ENCODE measurements at regions not wholly inside any gene's neighbourhood (a gene's known extent, or its start where the extent isn't known, plus 50 kb on each side); places are given as distances from the start of the nearest gene placed in this dataset.

GRCh38 chr10:76764177-76764576 lies 873.4 kb downstream of the KCNMA1 start:
- TF ChIP-seq CTCF (conservative IDR thresholded peaks at IDR 0.05; ENCODE audit: low read depth, low read length) (no peak), EZH2 (IDR thresholded peaks at IDR 0.05; ENCODE audit: borderline replicate concordance, low read depth, low read length, poor library complexity, severe bottlenecking) (no peak)

All from A673 (cell line).